ENCODE measurements at regions not wholly inside any gene's neighbourhood (a gene's known extent, or its start where the extent isn't known, plus 50 kb on each side); places are given as distances from the start of the nearest gene placed in this dataset.

- TF ChIP-seq, protein P1, sequence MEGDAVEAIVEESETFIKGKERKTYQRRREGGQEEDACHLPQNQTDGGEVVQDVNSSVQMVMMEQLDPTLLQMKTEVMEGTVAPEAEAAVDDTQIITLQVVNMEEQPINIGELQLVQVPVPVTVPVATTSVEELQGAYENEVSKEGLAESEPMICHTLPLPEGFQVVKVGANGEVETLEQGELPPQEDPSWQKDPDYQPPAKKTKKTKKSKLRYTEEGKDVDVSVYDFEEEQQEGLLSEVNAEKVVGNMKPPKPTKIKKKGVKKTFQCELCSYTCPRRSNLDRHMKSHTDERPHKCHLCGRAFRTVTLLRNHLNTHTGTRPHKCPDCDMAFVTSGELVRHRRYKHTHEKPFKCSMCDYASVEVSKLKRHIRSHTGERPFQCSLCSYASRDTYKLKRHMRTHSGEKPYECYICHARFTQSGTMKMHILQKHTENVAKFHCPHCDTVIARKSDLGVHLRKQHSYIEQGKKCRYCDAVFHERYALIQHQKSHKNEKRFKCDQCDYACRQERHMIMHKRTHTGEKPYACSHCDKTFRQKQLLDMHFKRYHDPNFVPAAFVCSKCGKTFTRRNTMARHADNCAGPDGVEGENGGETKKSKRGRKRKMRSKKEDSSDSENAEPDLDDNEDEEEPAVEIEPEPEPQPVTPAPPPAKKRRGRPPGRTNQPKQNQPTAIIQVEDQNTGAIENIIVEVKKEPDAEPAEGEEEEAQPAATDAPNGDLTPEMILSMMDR (IDR thresholded peaks at IDR 0.05) = no peak
- Histone ChIP-seq H3K36me3 (no peaks in the 10 kb centered on the region), H3K27ac (no peak overlapping the region), H3K4me3 (no peak overlapping the region), H3K27me3 (no peaks in the 10 kb centered on the region), H3K9me3 (peaks cover 0 to 23% of the 10 kb centered on the region in 2 donors), H3K4me1 (no peaks in the 10 kb centered on the region)
- intact Hi-C loops (cut with DNase I) = no loop called here
- DNase-seq (no peak), ATAC-seq (peak; percentile 40)
These were observed 277.6 kb upstream of the NCAM2 start for GRCh38 chr21:20720623-20721022.

DNA sequence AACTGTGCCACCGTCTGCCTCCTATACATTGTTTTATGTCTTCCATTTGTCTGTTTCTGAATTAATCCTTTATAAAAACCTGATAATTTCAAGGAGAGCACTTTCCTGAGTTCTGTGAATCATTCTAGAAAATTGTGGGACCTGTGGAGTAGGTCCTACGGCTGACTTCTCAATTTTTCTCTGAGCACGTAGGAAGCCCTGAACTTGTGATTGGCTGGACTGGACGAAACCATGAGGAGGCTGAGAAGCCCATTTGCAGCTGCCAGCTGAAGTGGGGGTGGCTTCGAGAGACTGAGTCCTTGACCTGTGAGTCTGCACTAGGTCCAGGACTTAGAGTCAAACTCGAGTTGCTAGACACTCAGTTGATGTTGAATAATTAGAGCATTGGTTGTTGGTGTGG, 277.1 kb upstream of the NCAM2 start:
- H3K27me3 ChIP-seq = no peaks in the 10 kb centered on the region
- no peak for DNase-seq
- H3K27ac ChIP-seq = no peak overlapping the region
- TF ChIP-seq, protein P1 (IDR thresholded peaks at IDR 0.05) = no peak
- no peak overlapping the region for H3K4me3 ChIP-seq
- ATAC-seq = no peak
- intact Hi-C loops (cut with DNase I) = no loop called here
- peaks cover 0 to 23% of the 10 kb centered on the region in 2 donors for H3K9me3 ChIP-seq
- H3K4me1 ChIP-seq = no peaks in the 10 kb centered on the region
- no peaks in the 10 kb centered on the region for H3K36me3 ChIP-seq

- Histone ChIP-seq H3K4me1 (no peaks in the 10 kb centered on the region), H3K36me3 (no peaks in the 10 kb centered on the region), H3K9me3 (peaks cover 0 to 9% of the 10 kb centered on the region in 2 donors), H3K27me3 (no peaks in the 10 kb centered on the region), H3K27ac (no peak overlapping the region), H3K4me3 (no peak overlapping the region)
- TF ChIP-seq, protein P1 (IDR thresholded peaks at IDR 0.05) = no peak
- ATAC-seq = no peak
- no peak for DNase-seq
- intact Hi-C loops (cut with DNase I) = no loop called here
These were observed 269.5 kb upstream of the NCAM2 start for GRCh38 chr21:20728691-20729090.

DNA sequence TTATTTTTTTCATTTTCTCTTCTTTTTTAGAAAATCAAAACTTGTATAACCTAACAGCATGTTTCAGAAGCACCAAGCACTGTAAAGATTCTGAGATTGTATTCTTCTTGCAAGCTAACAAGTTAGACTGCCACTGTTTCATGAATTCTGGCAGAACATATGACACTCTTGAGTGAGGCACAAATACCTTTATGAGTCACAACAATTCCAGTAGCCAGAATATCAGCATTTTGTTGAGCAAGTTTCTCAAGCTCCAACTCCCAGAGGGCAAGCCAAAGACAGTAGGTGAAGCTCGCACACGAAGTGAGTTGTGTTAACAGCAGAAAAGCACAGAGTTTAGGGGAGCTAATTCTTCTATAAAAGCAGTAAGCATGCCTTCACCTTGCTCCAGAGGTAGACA, 268.8 kb upstream of the NCAM2 start:
- H3K4me1 ChIP-seq = no peaks in the 10 kb centered on the region
- intact Hi-C loops (cut with DNase I) = no loop called here
- H3K9me3 ChIP-seq = peaks cover 0 to 13% of the 10 kb centered on the region in 2 donors
- DNase-seq = no peak
- no peak overlapping the region for H3K4me3 ChIP-seq
- no peaks in the 10 kb centered on the region for H3K36me3 ChIP-seq
- H3K27ac ChIP-seq = no peak overlapping the region
- TF ChIP-seq, protein P1 (IDR thresholded peaks at IDR 0.05) = no peak
- peak; percentile 50 for ATAC-seq
- H3K27me3 ChIP-seq = no peaks in the 10 kb centered on the region

DNA sequence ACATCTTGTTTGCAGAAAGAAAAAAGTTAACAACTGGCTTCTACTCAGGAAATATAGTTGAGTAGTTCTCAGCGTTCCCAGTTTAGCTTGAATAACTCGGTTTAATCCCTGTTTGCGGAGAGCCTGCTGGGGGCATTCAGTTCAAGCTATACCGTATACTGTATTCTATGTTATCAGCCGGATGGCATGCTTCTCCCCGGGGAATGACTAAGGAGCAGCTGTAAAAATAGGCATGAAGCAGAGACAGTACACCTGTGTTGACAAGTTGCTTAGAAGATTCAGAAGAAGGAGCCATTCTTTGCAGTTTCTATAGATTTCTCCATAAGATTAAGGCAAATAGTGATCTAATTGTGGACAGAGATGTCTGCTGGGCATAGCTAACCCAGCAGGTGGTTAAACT, 267.8 kb upstream of the NCAM2 start:
- Histone ChIP-seq H3K27me3 (no peaks in the 10 kb centered on the region), H3K36me3 (no peaks in the 10 kb centered on the region), H3K4me1 (no peaks in the 10 kb centered on the region), H3K4me3 (no peak overlapping the region), H3K27ac (no peak overlapping the region), H3K9me3 (peaks cover 0 to 13% of the 10 kb centered on the region in 2 donors)
- intact Hi-C loops (cut with DNase I) = no loop called here
- ATAC-seq = no peak
- DNase-seq = no peak
- TF ChIP-seq, protein P1 (IDR thresholded peaks at IDR 0.05) = no peak

Data from left lung (tissue), 4 donors.